NCI-H748 treated with DMSO at 0.1 percent for 48 hours (cell line): ENCODE measurements at regions not wholly inside any gene's neighbourhood (a gene's known extent, or its start where the extent isn't known, plus 50 kb on each side); places are given as distances from the start of the nearest gene placed in this dataset.
A peak's percentile ranks its signal among the peaks of the same experiment; 100 is the strongest.

ENCODE experiments used
- DNase-seq: peaks from one replicate; lab custom pipeline; 2025; lab: John Stamatoyannopoulos, UW

- no peak for DNase-seq
Measured at GRCh38 chr13:97562962-97563361, 129.0 kb downstream of the RAP2A start.

- no peak for DNase-seq
Measured at GRCh38 chr13:97564956-97565355, 131.0 kb downstream of the RAP2A start.

GRCh38 chr13:97565906-97566305, 131.9 kb downstream of the RAP2A start:
- DNase-seq, result no peak

- DNase-seq, result no peak
Measured at GRCh38 chr13:97566907-97567306, 132.9 kb downstream of the RAP2A start.

- DNase-seq, result no peak
Measured at GRCh38 chr13:97567510-97568243, 133.7 kb downstream of the RAP2A start.

GRCh38 chr13:97568850-97569249, 134.9 kb downstream of the RAP2A start:
- DNase-seq, result no peak

GRCh38 chr13:97569841-97570240, 135.9 kb downstream of the RAP2A start:
- no peak for DNase-seq

GRCh38 chr13:97570442-97570841, 136.5 kb downstream of the RAP2A start:
- no peak for DNase-seq

- DNase-seq, result no peak
Measured at GRCh38 chr13:97573011-97573410, 139.0 kb downstream of the RAP2A start.

GRCh38 chr13:97574926-97575325, 141.0 kb downstream of the RAP2A start:
- peak; percentile 32 for DNase-seq

- no peak for DNase-seq
Measured at GRCh38 chr13:97577026-97577425, 143.1 kb downstream of the RAP2A start.

GRCh38 chr13:97582170-97582569, 148.2 kb downstream of the RAP2A start:
- DNase-seq, result no peak

- peak; percentile 88 for DNase-seq
Measured at GRCh38 chr13:97583907-97584497, 150.0 kb downstream of the RAP2A start.

- no peak for DNase-seq
Measured at GRCh38 chr13:97586941-97587340, 153.0 kb downstream of the RAP2A start.

GRCh38 chr13:97588993-97589392, 155.0 kb downstream of the RAP2A start:
- no peak for DNase-seq

GRCh38 chr13:97600458-97601075, 166.6 kb downstream of the RAP2A start:
- DNase-seq, result peak; percentile 41

GRCh38 chr13:97615266-97615665, 181.3 kb downstream of the RAP2A start:
- DNase-seq, result no peak

- no peak for DNase-seq
Measured at GRCh38 chr13:97616385-97616784, 182.4 kb downstream of the RAP2A start.

GRCh38 chr13:97621025-97621424, 187.1 kb downstream of the RAP2A start:
- DNase-seq, result no peak

- DNase-seq, result no peak
Measured at GRCh38 chr13:97621631-97622030, 187.7 kb downstream of the RAP2A start.

GRCh38 chr13:97627566-97627965, 193.6 kb downstream of the RAP2A start:
- no peak for DNase-seq

- peak; percentile 70 for DNase-seq
Measured at GRCh38 chr13:97629601-97630272, 195.8 kb downstream of the RAP2A start.

- no peak for DNase-seq
Measured at GRCh38 chr13:97630725-97631124, 196.8 kb downstream of the RAP2A start.
